Activated CD4-positive, alpha-beta T cell treated with anti-CD3 and anti-CD28 coated beads, Interleukin-2, amount 10 ng/mL, durations not matched to agents 7 days and 5 days (primary cell): ENCODE measurements at regions not wholly inside any gene's neighbourhood (a gene's known extent, or its start where the extent isn't known, plus 50 kb on each side); places are given as distances from the start of the nearest gene placed in this dataset.
"Not testable (repeated sequence)": the region's sequence is repeated elsewhere in the genome, so short reads cannot be mapped to it uniquely, and the experiment has no call there.

Experiments
- CTCF ChIA-PET: fragments of 350-600 bp; sonication (Branson Sonifier 250); formaldehyde crosslinking; loops from one replicate; lab custom pipeline; 2021; ENCODE audit warnings: antibody characterized with exemption; lab: Charles Lee
- POLR2A ChIA-PET: fragments of 350-600 bp; sonication (Branson Sonifier 250); formaldehyde crosslinking; loops from one replicate; lab custom pipeline; 2021; ENCODE audit warnings: antibody characterized with exemption; lab: Charles Lee
- DNase-seq: peaks from one replicate; pipeline ENCODE4 v3.0.0-alpha.2; 2020
- H3K27ac Mint-ChIP-seq: one replicate; pipeline ENCODE4 v1.8.0; 2021; ENCODE audit warnings: mild to moderate bottlenecking, moderate library complexity, mixed read lengths
- H3K27me3 Mint-ChIP-seq: one replicate; pipeline ENCODE4 v1.8.0; 2021; ENCODE audit warnings: mixed read lengths
- H3K36me3 Mint-ChIP-seq: one replicate; pipeline ENCODE4 v1.8.0; 2021; ENCODE audit warnings: low read depth, mixed read lengths
- H3K4me1 Mint-ChIP-seq: one replicate; pipeline ENCODE4 v1.8.0; 2021; ENCODE audit warnings: mixed read lengths
- H3K4me3 Mint-ChIP-seq: one replicate; pipeline ENCODE4 v1.8.0; 2021; ENCODE audit warnings: mild to moderate bottlenecking, moderate library complexity, mixed read lengths
- H3K9me3 Mint-ChIP-seq: one replicate; pipeline ENCODE4 v1.8.0; 2021; ENCODE audit warnings: mixed read lengths

DNA sequence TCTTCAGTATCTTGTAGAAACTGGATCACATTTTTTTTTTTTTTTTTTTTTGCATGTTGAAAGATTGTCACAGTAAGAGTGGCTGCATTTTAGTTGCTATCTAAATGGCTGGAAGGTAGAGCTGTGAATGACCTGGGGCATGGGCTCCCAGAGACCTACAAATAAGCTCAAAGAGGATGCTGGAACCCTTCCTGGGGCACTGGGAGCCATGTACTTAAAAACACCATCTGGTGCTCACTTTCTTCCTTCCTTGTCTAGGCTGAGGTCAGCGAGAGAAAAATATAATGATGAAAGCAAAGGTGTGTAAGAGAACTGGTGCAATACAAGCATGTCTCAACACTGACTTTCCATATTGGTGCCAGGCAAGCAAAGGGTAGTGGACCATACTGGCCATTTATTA, 323.9 kb downstream of the SV2B start:
- Mint-ChIP-seq H3K4me3 (no peak overlapping the region), H3K27me3 (peaks cover 18% of the 10 kb centered on the region), H3K36me3 (peaks cover 33% of the 10 kb centered on the region), H3K27ac (peak overlapping the region; percentile 62), H3K4me1 (peaks cover 49% of the 10 kb centered on the region), H3K9me3 (peaks cover 34% of the 10 kb centered on the region)
- ChIA-PET CTCF (no interaction called here), POLR2A (no interaction called here)
- no peak for DNase-seq

DNA sequence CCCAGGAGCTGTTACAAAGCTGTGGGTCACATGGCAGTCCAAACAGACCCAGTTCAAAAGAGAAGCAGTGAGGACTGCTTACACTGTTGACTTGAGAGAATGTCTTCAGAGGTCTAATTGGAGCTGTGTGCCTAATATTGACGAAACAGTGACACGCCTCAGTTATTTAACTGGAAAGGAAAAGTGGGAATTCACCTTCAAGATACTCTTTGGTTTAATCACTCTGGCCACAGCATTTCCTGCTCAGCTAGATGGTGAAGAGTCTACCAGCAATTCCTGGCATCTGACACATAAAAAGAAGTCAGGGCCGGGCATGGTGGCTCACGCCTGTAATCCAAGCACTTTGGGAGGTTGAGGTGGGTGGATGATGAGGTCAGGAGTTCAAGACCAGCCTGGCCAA, 326.4 kb downstream of the SV2B start:
- peaks cover 34% of the 10 kb centered on the region for H3K9me3 Mint-ChIP-seq
- DNase-seq: no peak
- peaks cover 27% of the 10 kb centered on the region for H3K36me3 Mint-ChIP-seq
- CTCF ChIA-PET: interaction anchor here (0.6 kb wide), 1 partner anchor 84 kb away, joined by 4 read pairs; no protein-coding TSS in a partner anchor
- POLR2A ChIA-PET: interaction anchor here (0.6 kb wide), 1 partner anchor 46 kb away, joined by 3 read pairs; no protein-coding TSS in a partner anchor
- peaks cover 52% of the 10 kb centered on the region for H3K4me1 Mint-ChIP-seq
- no peak overlapping the region for H3K4me3 Mint-ChIP-seq
- H3K27ac Mint-ChIP-seq: no peak overlapping the region
- H3K27me3 Mint-ChIP-seq: peaks cover 10% of the 10 kb centered on the region

DNA sequence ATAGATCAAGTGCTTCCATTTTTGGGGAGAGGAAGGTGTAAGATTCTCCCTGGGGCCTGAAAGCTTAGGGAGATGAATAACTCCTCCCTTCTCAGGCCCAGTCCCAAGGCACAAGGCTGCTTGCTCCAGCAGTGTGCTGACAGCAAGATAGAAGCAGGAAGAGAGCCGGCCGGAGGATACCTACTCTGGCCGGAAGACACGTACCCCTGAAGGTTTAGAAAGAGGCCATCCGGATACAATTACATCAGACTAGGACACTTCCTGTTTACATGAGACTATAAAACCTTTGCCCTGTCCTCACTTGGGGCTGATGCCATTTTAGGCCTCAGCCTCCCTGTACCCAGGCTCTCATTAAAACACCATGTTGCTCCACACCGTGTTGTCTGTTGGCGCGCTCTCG, 329.9 kb downstream of the SV2B start:
- H3K36me3 Mint-ChIP-seq: peaks cover 8% of the 10 kb centered on the region
- peaks cover 10% of the 10 kb centered on the region for H3K27me3 Mint-ChIP-seq
- CTCF ChIA-PET: no interaction called here
- POLR2A ChIA-PET: no interaction called here
- H3K27ac Mint-ChIP-seq: no peak overlapping the region
- DNase-seq: no peak
- peaks cover 24% of the 10 kb centered on the region for H3K9me3 Mint-ChIP-seq
- H3K4me1 Mint-ChIP-seq: peaks cover 21% of the 10 kb centered on the region
- H3K4me3 Mint-ChIP-seq: no peak overlapping the region

DNA sequence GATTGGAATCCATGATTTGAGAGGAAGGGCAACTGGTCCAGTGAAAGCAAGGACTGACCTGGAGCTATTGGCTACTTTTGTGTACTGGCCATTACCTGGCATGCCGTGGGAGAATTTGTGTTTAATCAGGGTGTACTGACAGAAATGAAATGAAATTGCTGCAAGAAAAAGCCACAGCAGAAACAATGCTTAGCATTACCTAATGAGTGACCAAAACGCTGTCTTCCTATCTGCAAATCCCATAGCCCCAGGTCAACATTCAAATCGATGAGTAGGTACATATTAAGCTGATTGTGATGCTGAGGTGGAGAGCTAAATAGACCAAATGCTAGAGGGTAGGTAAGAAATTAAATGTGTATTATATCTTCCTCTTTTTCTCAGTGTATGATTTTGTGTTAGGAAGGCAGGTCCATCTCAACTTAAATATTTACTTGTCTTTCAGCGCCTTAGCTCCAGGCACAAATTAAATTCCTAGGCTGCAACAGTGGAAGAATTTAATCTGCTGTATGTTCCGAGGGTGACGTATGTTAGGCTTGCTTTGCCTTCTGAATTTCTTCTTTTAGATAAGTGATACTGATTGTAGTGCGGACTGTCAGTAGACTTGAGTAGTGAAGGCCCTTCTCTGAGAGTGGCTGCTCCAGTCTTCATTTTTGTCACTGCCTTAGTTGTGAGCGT, 331.1 kb downstream of the SV2B start:
- peaks cover 6% of the 10 kb centered on the region for H3K36me3 Mint-ChIP-seq
- H3K27ac Mint-ChIP-seq: no peak overlapping the region
- CTCF ChIA-PET: no interaction called here
- POLR2A ChIA-PET: no interaction called here
- no peak for DNase-seq
- peaks cover 15% of the 10 kb centered on the region for H3K4me1 Mint-ChIP-seq
- H3K4me3 Mint-ChIP-seq: no peak overlapping the region
- H3K9me3 Mint-ChIP-seq: peaks cover 19% of the 10 kb centered on the region
- peaks cover 6% of the 10 kb centered on the region for H3K27me3 Mint-ChIP-seq

- Mint-ChIP-seq H3K36me3 (peaks cover 8% of the 10 kb centered on the region), H3K4me3 (no peak overlapping the region), H3K9me3 (peaks cover 10% of the 10 kb centered on the region), H3K4me1 (peaks cover 3% of the 10 kb centered on the region), H3K27ac (no peak overlapping the region), H3K27me3 (no peaks in the 10 kb centered on the region)
- DNase-seq: no peak
- CTCF ChIA-PET: no interaction called here
- POLR2A ChIA-PET: no interaction called here
Observed at GRCh38 chr15:91435113-91435512, 335.1 kb downstream of the SV2B start.

- peaks cover 15% of the 10 kb centered on the region for H3K36me3 Mint-ChIP-seq
- H3K4me3 Mint-ChIP-seq: no peak overlapping the region
- peaks cover 12% of the 10 kb centered on the region for H3K9me3 Mint-ChIP-seq
- DNase-seq: no peak
- H3K4me1 Mint-ChIP-seq: peaks cover 8% of the 10 kb centered on the region
- no peak overlapping the region for H3K27ac Mint-ChIP-seq
- CTCF ChIA-PET: interaction anchor here (1.3 kb wide), 1 partner anchor 12 kb away, joined by 4 read pairs; no protein-coding TSS in a partner anchor
- POLR2A ChIA-PET: no interaction called here
- H3K27me3 Mint-ChIP-seq: peaks cover 38% of the 10 kb centered on the region
Observed at GRCh38 chr15:91444656-91445055, 344.6 kb downstream of the SV2B start.

GRCh38 chr15:91445695-91446228, 345.7 kb downstream of the SV2B start:
- POLR2A ChIA-PET: no interaction called here
- H3K4me3 Mint-ChIP-seq: no peak overlapping the region
- H3K27me3 Mint-ChIP-seq: peaks cover 43% of the 10 kb centered on the region
- peaks cover 8% of the 10 kb centered on the region for H3K4me1 Mint-ChIP-seq
- no peak for DNase-seq
- peaks cover 10% of the 10 kb centered on the region for H3K36me3 Mint-ChIP-seq
- H3K9me3 Mint-ChIP-seq: peaks cover 9% of the 10 kb centered on the region
- CTCF ChIA-PET: interaction anchor here (1.3 kb wide), 1 partner anchor 11 kb away, joined by 4 read pairs; no protein-coding TSS in a partner anchor
- no peak overlapping the region for H3K27ac Mint-ChIP-seq

DNA sequence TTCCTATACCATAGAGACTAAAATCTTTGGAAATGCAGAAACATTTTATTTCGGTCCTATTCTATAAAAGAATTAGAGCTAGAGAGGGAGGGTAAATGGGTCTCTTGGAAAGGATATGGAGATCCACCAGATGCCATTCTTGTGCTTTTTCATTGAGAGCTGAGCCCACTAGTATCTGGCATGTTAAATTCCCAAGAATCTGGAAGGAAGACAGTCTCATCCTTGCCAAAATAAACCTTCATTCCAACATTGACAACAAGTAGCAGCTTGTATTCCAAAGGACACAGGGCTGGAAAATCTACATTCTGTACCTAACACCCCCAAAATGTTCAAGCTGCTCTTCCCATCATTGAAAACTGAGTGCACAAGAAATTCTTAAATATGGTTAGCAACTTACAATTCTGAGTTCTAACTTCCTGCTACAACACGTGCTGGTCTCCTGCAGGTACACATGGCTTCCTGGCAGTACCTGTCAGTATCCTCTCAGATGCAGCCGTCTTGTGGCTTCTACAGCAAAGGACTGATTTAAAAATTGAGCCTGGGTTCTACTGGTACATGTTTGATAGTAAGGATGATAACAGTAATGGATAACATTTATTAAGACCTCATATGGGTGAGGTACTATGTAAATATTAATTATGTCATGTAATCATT, 348.1 kb downstream of the SV2B start:
- H3K27ac Mint-ChIP-seq: no peak overlapping the region
- peaks cover 33% of the 10 kb centered on the region for H3K27me3 Mint-ChIP-seq
- H3K36me3 Mint-ChIP-seq: peaks cover 21% of the 10 kb centered on the region
- CTCF ChIA-PET: no interaction called here
- peaks cover 19% of the 10 kb centered on the region for H3K9me3 Mint-ChIP-seq
- H3K4me1 Mint-ChIP-seq: peaks cover 23% of the 10 kb centered on the region
- peak; percentile 20 for DNase-seq
- no peak overlapping the region for H3K4me3 Mint-ChIP-seq
- POLR2A ChIA-PET: no interaction called here

DNA sequence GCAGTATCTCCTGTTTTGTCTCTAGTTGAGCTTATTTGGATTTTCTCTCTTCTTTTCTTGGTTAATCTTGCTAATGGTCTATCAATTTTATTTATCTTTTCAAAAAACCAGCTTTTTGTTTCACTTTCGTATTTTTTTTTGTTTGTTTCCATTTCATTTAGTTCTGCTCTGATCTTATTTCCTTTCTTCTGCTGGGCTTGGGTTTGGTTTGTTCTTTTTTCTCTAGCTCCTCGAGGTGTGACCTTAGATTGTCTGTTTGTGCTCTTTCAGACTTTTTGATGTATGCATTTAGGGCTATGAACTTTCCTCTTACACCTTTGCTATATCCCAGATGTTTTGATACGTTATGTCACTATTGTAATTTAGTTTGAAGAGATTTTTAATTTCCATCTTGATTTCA, 353.3 kb downstream of the SV2B start:
- peaks cover 43% of the 10 kb centered on the region for H3K9me3 Mint-ChIP-seq
- peak overlapping the region; percentile 46 for H3K4me3 Mint-ChIP-seq
- peak; percentile 20 for DNase-seq
- CTCF ChIA-PET, POLR2A ChIA-PET: not testable (repeated sequence)
- H3K4me1 Mint-ChIP-seq: peaks cover 48% of the 10 kb centered on the region
- peaks cover 15% of the 10 kb centered on the region for H3K27me3 Mint-ChIP-seq
- peak overlapping the region; percentile 82 for H3K27ac Mint-ChIP-seq
- H3K36me3 Mint-ChIP-seq: peaks cover 50% of the 10 kb centered on the region

- Mint-ChIP-seq H3K9me3 (peaks cover 39% of the 10 kb centered on the region), H3K27ac (no peak overlapping the region), H3K36me3 (peaks cover 49% of the 10 kb centered on the region), H3K27me3 (peaks cover 12% of the 10 kb centered on the region), H3K4me3 (no peak overlapping the region), H3K4me1 (peaks cover 44% of the 10 kb centered on the region)
- POLR2A ChIA-PET: no interaction called here
- DNase-seq: no peak
- CTCF ChIA-PET: interaction anchor here (0.6 to 1.7 kb wide), 2 partner anchors 11 to 75 kb away, joined by 3 to 4 read pairs; no protein-coding TSS in a partner anchor
Observed at GRCh38 chr15:91456251-91456718, 356.2 kb downstream of the SV2B start.

- Mint-ChIP-seq H3K27me3 (peaks cover 12% of the 10 kb centered on the region), H3K9me3 (peaks cover 33% of the 10 kb centered on the region), H3K4me1 (peaks cover 43% of the 10 kb centered on the region), H3K27ac (no peak overlapping the region), H3K36me3 (peaks cover 44% of the 10 kb centered on the region), H3K4me3 (no peak overlapping the region)
- CTCF ChIA-PET: interaction anchor here (0.6 to 1.7 kb wide), 2 partner anchors 12 to 74 kb away, joined by 3 to 4 read pairs; no protein-coding TSS in a partner anchor
- no peak for DNase-seq
- POLR2A ChIA-PET: no interaction called here
Observed at GRCh38 chr15:91456921-91457320, 356.9 kb downstream of the SV2B start.

DNA sequence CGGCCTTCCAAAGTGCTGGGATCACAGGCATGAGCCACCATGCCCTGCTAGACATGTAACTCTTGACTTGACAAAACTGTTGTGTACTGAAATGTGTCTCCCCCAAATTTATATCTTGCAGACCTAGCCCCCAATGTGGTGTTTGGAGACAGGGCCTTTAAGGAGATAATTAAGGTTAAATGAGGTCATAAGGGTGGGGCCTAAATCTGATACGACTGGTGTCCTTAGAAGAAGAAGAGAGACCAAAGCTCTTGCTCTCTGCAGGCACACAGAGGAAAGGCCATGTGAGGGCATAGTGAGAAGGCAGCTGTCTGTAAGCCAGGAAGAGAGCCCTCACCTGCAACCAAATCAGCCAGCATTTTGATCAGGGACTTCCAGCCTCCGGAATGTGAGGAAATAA, 361.3 kb downstream of the SV2B start:
- Mint-ChIP-seq H3K27me3 (peaks cover 6% of the 10 kb centered on the region), H3K4me3 (no peak overlapping the region), H3K4me1 (peaks cover 2% of the 10 kb centered on the region), H3K36me3 (peaks cover 7% of the 10 kb centered on the region), H3K9me3 (peaks cover 4% of the 10 kb centered on the region), H3K27ac (no peak overlapping the region)
- POLR2A ChIA-PET: no interaction called here
- CTCF ChIA-PET: no interaction called here
- no peak for DNase-seq

DNA sequence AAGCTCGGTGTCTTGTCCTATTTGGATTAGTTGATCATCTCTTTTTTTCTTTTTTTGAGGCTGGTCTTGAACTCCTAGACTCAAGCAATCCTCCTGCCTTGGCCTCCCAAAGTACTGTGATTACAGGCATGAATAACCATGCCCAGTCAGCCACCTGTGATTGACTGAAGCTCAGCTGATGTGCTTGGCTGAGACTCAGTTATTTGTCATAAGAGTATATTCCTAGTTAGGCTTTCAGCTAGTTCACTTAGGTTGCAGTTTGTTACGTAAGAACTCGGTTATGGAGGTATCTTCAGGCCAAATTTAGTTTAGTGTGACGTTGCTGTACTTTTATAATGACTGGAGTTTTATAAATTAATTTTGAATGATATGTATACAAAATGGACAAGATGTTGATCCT, 365.0 kb downstream of the SV2B start:
- POLR2A ChIA-PET: no interaction called here
- CTCF ChIA-PET: no interaction called here
- DNase-seq: no peak

More for the DNA sequence above, 365.0 kb downstream of the SV2B start:
- Mint-ChIP-seq H3K9me3 (peaks cover 5% of the 10 kb centered on the region), H3K27ac (no peak overlapping the region), H3K27me3 (peaks cover 3% of the 10 kb centered on the region), H3K4me3 (no peak overlapping the region), H3K36me3 (peaks cover 7% of the 10 kb centered on the region), H3K4me1 (peaks cover 22% of the 10 kb centered on the region)
